HG02885 (cell line): ENCODE measurements at regions not wholly inside any gene's neighbourhood (a gene's known extent, or its start where the extent isn't known, plus 50 kb on each side); places are given as distances from the start of the nearest gene placed in this dataset.
A peak's percentile ranks its signal among the peaks of the same experiment; 100 is the strongest.
"Not testable (repeated sequence)": the region's sequence is repeated elsewhere in the genome, so short reads cannot be mapped to it uniquely, and the experiment has no call there.

ENCODE experiments used
- ATAC-seq: cut with Tn5 transposase; IDR thresholded peaks from one replicate; pipeline ENCODE4 v1.9.1; 2021; ENCODE audit warnings: mild to moderate bottlenecking; ENCODE audit not compliant: unreplicated experiment, poor library complexity

DNA sequence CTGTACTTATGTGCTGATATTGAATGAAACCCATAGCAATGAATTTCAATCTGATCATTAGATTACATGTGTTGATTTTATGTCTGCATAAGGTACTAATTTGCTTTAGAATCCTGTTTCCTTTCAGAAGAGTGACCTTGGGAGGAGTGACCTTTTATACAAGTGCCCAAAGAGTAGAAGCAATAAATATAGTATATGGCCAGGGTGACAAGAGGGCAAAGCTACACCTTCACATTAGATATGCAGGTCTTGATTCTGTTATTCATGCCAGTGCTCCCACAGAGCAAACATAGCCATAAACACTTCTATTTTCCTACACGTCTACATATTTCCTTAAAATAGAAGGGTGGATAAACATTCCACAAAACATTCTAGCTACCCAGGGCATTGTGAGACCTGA is 158.2 kb upstream of the RAP2B start:
- no peak for ATAC-seq

DNA sequence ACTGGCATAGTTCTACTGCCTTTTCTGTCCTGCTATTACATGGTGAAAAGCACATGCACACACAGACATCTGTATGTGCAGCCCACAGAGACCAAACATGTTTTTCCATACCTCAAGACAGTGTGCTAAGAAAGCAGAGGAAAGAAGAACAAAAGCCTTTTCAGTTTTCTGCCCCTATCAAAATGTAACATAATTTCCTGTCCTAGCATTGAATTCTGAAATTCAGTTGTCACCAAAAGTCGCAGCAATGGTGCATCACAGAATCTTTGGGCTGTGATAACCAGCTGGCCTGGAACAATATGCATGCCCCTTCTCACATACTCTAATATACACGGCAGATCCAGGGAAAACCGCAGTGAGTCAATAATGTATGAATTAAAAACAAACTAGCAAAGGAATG is 153.8 kb upstream of the RAP2B start:
- ATAC-seq = no peak

DNA sequence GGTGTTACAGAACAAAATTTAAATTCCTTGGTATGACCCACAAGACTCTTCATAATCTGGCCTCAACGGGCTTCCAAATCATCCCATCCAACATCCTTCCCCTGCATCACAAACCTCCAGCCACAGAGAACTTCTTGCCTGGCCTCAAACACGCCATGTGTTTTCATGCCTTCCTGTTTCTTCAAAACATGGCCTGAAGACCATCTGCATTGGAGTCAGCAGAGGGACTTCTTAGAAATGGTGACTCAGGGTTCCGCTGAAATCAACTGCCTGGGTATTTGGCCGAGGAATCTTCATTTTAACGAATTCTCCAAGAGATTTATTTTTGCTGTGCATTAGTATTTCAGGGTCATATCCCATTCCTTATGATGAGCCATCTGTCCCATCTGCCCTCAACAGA is 138.1 kb upstream of the RAP2B start:
- no peak for ATAC-seq

DNA sequence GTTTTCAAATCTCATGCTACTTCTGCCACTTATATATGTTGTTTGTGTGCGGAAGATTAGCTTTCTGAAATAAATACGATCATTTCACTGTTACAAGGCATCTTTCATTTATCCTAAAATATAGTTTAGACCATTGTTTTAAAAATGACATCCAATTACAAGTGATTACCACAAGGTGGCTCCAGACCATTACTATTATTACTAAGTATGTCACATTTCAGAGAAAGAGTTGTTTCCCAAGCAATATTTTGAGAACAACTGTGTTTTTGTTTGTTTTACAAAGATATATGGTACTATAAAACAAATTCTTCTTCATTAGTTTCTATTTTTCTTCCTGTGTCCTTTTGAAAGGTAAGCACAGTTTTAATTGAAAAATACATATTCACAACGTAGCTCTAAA is 136.0 kb upstream of the RAP2B start:
- ATAC-seq = peak; percentile 72

DNA sequence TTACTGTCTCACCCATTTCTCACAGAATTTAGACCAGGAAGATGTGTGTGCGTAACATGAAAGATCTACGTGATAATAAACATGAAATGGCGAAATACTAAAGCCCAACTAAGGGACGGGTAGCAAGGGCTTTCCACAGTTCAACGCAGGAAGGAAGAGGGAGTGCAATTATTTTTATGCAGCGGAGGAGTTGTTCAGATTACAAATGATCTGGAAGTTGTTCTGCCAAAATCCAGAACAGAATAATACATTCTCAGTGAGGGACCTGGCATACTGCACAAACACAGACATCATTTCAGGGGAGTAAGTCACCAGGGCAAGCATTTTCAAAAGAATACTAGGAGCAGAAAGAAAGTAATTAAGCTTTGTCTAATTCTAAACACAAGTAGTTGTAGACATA is 133.6 kb upstream of the RAP2B start:
- ATAC-seq = no peak

DNA sequence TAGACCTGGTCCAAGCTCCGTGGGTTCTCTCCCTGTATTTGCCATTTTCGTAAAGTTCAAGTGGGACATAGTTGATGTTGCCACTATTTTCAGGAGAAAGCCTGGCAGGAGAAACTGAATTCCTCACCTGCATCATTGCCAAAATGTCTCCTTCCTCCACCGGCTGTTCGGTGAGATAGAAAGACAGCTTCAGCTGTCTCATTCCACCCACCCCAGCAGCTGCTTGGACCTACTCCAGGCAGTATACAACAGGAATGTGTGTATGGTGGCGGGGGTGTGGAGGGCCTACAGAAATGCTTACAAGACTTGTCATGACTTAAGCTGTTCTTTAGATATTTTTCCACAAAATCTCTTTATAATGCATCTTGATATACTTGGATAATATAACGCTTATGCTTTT is 132.7 kb upstream of the RAP2B start:
- no peak for ATAC-seq

DNA sequence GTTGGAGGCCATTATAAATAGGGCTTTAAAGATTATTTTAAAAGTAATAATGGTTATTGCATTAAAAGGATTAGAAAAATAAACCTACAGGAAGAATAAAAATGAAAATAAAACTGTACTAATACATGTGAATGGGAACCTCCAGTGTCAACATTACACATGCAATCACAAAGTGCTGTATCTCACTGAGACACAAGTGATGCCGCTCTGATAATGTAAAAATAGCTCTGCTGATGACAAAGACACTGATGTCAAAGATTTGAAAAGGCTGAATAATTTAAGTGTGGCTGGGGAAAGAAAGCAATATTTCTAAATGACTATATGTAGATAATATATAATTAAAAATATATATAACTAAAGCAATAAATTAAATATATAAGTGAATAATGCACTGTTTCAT is 129.1 kb upstream of the RAP2B start:
- ATAC-seq = no peak

DNA sequence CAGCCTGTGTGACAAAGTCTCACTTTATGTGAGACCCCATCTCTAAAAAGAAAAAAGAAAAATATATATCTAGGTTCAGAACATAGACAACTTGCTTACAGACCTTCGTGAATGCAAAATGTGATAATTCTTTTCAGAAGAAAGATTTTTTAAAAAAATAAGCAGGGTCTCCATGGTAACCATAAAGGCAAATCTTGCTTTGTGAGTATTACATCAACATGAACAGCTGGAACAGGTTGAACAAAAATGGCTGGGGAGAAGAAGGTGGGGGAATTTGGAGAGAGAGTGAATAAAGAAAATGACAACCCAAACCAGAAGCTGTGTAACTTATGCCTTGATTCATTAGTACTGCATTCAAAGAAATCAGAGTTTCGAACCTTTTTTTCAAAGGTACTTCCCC is 125.2 kb upstream of the RAP2B start:
- ATAC-seq = no peak

DNA sequence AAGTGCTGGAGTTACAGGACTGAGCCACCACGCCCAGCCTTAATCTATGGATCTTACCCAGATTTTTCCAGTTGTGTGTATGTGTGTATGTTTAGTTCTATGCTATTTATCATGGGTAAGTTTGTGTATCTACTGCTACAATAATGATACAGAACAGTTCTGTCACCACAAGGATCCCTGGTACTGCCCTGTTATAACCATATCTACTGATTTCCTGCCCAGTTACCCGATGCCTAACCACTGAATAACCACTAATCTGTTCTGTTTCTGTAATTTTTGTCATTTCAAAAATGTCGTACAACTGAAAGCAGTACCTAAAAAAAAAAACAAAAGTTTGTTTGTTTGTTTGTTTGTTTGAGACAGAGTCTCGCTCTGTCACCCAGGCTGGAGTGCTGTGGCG is 123.7 kb upstream of the RAP2B start:
- peak; percentile 47 for ATAC-seq

DNA sequence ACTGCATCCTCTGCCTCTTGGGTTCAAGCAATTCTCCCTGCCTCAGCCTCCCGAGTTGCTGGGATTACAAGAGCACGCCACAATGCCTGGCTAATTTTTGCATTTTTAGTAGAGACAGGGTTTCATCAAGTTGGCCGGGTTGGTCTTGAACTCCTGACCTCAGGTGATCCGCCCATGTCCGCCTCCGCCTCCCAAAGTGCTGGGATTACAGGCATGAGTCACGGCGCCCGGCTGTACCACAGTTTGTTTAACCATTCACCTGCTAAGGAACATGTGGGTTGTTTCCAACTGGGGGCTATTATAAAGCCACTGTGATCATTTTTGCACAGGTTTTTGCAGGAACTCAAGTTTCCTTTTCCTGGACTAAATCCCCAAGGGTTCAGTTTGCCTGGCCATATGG is 123.2 kb upstream of the RAP2B start:
- ATAC-seq = no peak

DNA sequence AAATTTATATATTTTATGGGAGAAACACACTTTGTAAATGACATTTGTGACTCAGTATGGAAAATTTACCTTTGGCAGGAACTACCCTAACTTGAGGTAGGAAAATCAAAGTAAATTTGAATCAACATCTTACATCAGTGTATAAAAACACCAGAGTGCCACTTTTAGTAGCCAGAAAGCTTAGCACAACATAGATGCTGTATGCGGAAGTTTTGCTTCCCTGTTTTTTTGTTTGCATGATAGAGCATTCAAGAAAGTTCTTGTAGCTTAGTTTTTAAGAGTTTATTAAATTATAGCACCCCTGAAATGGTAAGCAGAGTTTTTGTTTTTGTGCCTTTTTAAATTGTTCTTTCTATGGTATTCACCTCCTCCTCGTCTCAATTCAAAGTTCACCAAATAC is 120.8 kb upstream of the RAP2B start:
- ATAC-seq = no peak

DNA sequence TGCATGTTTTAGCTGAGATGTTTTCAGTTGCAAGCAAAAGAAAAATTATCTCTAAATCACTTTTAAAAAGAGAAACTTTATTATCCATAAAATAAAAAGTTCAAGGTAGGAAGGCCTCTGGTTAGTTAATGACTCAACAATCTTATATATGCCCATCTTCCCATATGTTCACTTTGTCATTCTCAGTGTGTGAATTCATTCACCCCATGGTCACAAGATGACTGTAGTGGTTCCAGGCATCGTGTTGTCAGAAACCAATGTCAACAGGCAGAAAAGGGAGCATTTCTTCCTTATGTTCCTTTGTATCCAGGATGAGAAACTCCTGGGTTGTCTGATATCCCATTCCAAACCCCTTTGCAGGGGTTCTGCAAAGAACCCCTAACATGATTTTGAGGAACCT is 119.9 kb upstream of the RAP2B start:
- no peak for ATAC-seq

DNA sequence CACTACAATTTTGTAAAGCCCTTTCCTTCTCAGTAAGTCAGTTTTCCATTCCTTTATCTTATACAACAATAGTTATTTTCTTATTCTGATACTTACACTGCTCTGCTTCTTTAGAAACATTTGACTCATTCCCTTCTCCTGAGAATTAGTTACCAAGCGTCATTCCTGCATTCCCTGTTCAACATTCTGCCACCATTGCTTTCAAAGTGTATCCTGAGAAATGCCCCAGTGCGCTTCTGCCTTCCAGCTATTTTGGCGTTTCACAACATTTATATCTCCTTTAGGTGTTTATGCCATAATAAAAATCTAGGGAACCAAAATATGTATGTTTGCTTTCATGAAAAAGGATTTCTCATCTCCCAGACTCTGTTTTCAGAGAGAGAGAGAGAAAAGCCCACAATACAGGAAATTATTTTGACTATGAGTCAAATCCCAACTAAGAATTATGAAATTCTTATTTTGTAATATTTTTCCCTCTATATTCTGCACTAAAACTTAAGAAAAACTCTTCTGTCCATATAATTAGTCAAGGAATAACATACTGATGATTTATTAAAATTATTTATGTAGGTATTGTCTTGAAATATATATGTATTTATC is 118.2 kb upstream of the RAP2B start:
- no peak for ATAC-seq

DNA sequence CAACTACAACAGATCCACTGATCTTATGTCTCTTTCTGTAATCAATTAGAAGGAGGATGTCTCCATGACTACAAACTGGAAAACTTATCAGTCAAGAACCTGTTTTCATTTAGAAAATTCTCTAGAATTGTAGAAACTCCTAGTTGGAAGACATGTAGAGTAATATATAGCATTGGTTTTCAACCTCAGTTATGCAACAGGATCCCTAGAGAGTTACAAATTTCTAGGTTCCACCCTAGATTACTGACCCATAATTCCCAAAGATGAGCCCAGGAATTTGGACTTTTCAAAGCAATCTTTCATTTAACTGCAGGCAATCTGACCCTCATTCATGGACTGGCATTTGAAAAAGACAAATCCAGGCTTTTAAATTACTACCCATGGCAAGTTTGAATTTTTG is 116.9 kb upstream of the RAP2B start:
- ATAC-seq = no peak

DNA sequence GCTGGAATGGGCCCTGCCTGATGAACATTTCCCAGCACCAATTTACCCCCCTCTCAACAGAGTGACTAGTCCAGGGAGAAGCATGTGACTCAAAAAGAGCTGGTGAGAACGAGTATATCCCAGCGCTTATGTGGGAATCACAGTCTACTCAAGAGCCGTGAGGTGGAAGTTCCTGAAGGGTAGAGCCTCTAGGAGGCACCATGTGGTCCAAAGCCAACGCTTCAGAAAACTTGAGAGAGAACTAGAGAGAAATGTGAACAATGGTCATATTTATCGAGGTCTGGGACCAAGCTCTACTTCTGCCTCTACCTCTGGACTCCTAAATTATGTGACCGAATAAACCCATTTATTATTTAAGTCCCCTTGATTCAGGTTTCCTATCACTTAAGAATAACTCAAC is 111.0 kb upstream of the RAP2B start:
- ATAC-seq = no peak

DNA sequence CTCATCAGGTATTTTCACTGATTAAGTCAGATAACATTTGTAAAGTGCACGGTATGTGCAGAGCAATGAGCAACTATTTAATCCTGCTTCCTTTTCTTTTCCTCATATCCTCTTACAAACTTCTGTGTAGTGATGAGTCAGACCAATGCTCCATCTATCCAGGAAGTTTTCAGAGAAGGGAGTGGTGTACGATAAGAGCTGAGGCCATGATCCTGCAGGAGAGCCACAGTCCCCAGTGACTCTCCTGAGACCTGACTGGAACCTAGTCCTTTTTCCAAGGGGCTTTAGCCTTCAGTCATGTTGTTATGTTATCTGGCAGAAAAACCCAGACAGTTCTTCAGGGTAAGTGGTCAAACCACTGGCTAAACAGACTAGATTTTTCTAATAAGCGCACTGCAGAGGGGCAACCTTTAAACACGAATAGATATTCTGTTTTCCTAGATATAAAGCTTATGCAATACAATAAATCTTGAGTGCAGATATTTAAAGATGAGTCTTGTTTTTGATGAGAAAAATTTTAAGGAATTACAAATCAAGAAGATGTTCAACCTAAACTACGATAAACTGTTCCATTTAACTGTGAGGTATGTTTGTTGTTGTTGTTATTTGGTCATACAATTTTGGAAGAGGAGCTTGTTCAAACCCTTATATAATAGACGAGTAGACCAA is 110.5 kb upstream of the RAP2B start:
- no peak for ATAC-seq

DNA sequence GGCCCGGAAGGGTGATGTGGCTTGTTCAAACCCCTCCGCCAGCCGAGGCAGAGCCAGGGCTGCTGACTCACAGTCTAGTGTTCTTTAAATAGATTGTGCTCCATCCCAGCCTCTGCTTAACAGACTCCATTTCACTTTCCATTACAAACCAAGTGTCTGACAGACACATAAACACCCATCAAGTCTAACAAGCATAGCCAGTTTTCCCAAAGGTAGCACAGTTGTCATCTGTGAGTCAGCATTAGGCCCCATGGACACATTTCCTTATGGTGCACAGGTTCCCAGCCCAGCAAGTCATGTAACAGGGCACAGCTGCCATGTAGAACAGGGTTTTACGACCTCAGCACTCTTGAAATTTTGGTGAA is 109.9 kb upstream of the RAP2B start:
- ATAC-seq = no peak

DNA sequence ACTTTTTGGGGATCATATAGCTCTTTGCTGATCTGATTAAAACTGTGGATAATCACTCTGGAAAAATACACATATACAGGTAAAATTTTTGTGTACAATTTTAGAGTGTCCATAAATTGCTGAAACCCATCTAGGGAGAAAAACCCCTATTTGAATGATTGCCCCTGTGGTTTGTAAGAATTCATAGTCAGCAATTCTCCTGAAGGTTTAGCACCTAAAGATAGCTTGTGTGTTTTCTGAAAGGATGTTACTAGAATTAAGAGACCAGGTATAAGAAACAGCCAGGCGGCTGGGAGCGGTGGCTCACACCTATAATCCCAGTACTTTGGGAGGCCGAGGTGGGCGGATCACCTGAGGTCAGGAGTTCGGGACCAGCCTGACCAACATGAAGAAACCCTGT is 106.8 kb upstream of the RAP2B start:
- no peak for ATAC-seq

DNA sequence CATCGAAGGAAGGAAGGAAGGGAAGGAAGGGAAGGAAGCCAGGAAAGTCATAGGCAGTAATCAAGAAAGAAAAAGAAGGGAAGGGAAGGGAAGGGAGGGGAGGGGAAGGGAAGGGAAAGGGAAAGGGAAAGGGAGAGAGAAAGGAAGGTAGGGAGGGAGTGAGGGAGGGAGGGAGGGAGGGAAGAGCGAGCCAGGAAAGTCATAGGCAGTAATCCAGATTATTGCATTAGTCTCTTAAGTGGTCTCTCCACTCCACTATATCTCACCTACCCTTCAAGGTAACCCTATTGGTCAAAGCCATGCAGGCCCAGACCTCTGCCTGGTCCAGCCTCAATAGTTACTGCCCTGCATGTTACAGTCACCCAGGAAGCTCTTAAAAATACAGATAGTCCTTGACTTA is 106.2 kb upstream of the RAP2B start:
- ATAC-seq = no peak

DNA sequence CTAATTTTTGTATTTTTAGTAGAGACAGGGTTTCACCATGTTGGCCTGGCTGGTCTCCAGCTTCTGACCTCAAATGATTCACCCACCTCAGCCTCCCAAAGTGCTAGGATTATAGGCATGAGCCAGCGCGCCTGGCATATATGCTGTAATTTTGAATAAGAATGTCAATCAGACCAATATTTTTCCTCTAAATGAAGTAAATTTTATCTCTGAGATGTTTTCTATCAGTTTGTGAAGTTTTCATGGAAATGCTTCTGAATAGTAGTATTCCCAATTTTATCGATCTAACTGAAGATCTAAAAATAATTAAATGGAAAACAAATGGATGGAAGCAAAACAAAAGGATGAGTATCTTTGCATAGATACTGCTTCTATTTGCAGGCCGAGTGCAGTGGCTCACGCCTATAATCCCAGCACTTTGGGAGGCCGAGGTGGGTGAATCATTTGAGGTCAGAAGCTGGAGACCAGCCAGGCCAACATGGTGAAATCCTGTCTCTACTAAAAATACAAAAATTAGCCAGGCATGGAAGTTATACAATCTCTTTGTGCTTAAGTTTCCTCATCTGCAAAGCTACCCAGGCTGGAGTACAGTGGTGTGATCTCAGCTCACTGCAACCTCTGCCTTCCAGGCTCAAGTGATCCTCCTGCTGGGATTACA is 103.9 kb upstream of the RAP2B start:
- not testable (repeated sequence) for ATAC-seq

DNA sequence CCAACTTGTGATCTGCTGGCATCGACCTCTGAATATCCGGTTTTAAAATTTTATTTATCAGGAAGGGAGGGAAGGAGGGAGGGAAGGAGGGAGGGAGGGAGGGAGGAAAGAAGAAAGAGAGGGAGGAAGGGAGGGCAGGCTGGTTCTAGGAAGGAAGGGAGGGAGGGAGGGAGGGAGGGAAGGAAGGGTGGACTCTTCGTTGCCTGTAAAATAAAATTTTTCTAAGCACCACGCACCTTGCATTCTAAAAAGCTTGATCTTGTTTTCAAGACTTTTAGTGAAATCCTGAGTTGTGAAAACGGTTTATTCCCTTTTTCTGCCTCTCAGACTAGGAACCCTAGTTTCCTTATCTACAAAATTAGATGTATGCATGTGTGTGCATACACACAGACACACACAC is 101.7 kb upstream of the RAP2B start:
- no peak for ATAC-seq

DNA sequence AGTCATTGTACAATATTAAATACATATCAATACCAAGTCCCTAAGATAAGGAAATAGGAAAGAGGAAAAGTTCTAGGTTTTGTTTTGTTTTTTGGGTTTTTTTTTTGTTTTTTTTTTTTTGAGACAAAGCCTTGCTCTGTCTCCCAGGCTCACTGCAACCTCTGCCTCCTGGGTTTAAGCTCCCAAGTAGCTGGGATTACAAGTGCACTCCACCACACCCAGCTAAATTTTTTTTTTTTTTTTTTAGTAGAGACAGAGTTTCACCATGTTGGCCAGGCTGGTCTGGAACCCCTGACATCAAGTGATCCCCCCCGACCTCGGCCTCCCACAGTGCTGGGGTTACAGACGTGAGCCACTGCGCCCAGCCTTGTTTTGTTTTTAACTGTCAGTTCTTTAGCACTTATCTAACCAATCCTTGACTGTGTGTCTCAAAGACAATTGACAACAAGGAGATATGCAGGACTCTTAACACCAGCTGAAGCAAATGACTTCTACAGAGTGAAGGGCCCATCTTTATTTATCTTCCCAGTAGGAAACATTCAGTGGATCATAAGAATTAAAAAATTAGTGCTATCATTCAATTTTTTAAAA is 100.0 kb upstream of the RAP2B start:
- no peak for ATAC-seq
